ENCODE measurements at regions not wholly inside any gene's neighbourhood (a gene's known extent, or its start where the extent isn't known, plus 50 kb on each side); places are given as distances from the start of the nearest gene placed in this dataset.

- H3K27ac ChIP-seq = no peak overlapping the region
- DNase-seq = no peak
- TF ChIP-seq CTCF (IDR thresholded peaks at IDR 0.05) = no peak
- no peak for TF ChIP-seq POLR2A (IDR thresholded peaks at IDR 0.05)
- H3K36me3 ChIP-seq = no peaks in the 10 kb centered on the region
- no peak overlapping the region for H3K4me3 ChIP-seq
- no peaks in the 10 kb centered on the region for H3K27me3 ChIP-seq
- intact Hi-C loops (cut with DNase I; ENCODE audit: low total_unique reads) = no loop called here
- no peaks in the 10 kb centered on the region for H3K9me3 ChIP-seq
- no peaks in the 10 kb centered on the region for H3K4me1 ChIP-seq
Measured at GRCh38 chr10:112057072-112057471, 126.5 kb downstream of the GPAM start.

- Histone ChIP-seq H3K27ac (no peak overlapping the region), H3K9me3 (no peaks in the 10 kb centered on the region), H3K4me3 (no peak overlapping the region), H3K36me3 (no peaks in the 10 kb centered on the region), H3K4me1 (no peaks in the 10 kb centered on the region), H3K27me3 (no peaks in the 10 kb centered on the region)
- intact Hi-C loops (cut with DNase I; ENCODE audit: low total_unique reads) = no loop called here
- TF ChIP-seq POLR2A (IDR thresholded peaks at IDR 0.05) (no peak), CTCF (IDR thresholded peaks at IDR 0.05) (no peak)
- DNase-seq = no peak
Measured at GRCh38 chr10:112059220-112059619, 124.3 kb downstream of the GPAM start.

- no peaks in the 10 kb centered on the region for H3K27me3 ChIP-seq
- H3K4me1 ChIP-seq = no peaks in the 10 kb centered on the region
- H3K9me3 ChIP-seq = no peaks in the 10 kb centered on the region
- intact Hi-C loops (cut with DNase I; ENCODE audit: low total_unique reads) = loop anchor here (10.0 kb wide), 1 partner anchor 1193 kb away; no protein-coding TSS in a partner anchor
- no peak for DNase-seq
- H3K4me3 ChIP-seq = no peak overlapping the region
- TF ChIP-seq CTCF (IDR thresholded peaks at IDR 0.05) = no peak
- H3K36me3 ChIP-seq = no peaks in the 10 kb centered on the region
- no peak overlapping the region for H3K27ac ChIP-seq
Measured at GRCh38 chr10:112071596-112072133, 111.9 kb downstream of the GPAM start.

- DNase-seq = no peak
- intact Hi-C loops (cut with DNase I; ENCODE audit: low total_unique reads) = loop anchor here (10.0 kb wide), 1 partner anchor 1187 kb away; no protein-coding TSS in a partner anchor
Measured at GRCh38 chr10:112078003-112078402, 105.6 kb downstream of the GPAM start.

GRCh38 chr10:112080231-112080630 lies 103.3 kb downstream of the GPAM start:
- TF ChIP-seq POLR2A (IDR thresholded peaks at IDR 0.05) (no peak), CTCF (IDR thresholded peaks at IDR 0.05) (no peak)
- intact Hi-C loops (cut with DNase I; ENCODE audit: low total_unique reads) = no loop called here
- peaks cover 0 to 5% of the 10 kb centered on the region in 2 donors for H3K4me1 ChIP-seq

More at GRCh38 chr10:112078003-112078402, 105.6 kb downstream of the GPAM start:
- no peak overlapping the region for H3K27ac ChIP-seq
- H3K4me1 ChIP-seq = peaks cover 0 to 5% of the 10 kb centered on the region in 2 donors
- no peak for TF ChIP-seq POLR2A (IDR thresholded peaks at IDR 0.05)
- no peak for TF ChIP-seq CTCF (IDR thresholded peaks at IDR 0.05)
- H3K9me3 ChIP-seq = no peaks in the 10 kb centered on the region
- H3K27me3 ChIP-seq = no peaks in the 10 kb centered on the region
- H3K36me3 ChIP-seq = no peaks in the 10 kb centered on the region
- H3K4me3 ChIP-seq = no peak overlapping the region

More at GRCh38 chr10:112080231-112080630, 103.3 kb downstream of the GPAM start:
- H3K4me3 ChIP-seq = no peak overlapping the region
- H3K27me3 ChIP-seq = no peaks in the 10 kb centered on the region
- H3K27ac ChIP-seq = no peak overlapping the region
- no peak for DNase-seq
- H3K36me3 ChIP-seq = no peaks in the 10 kb centered on the region
- no peaks in the 10 kb centered on the region for H3K9me3 ChIP-seq
